Parathyroid adenoma (tissue), 2 donors: ENCODE measurements at regions not wholly inside any gene's neighbourhood (a gene's known extent, or its start where the extent isn't known, plus 50 kb on each side); places are given as distances from the start of the nearest gene placed in this dataset.

Source experiments
- H2AFZ ChIP-seq: fragments of 300-600 bp; sonication (generic); one replicate; pipeline ENCODE4 v1.7.0; 2017; ENCODE audit warnings: antibody characterized with exemption, mild to moderate bottlenecking
- H3K27ac ChIP-seq: fragments of 300-600 bp; sonication (generic); one replicate; pipeline ENCODE4 v1.7.0; 2017
- H3K27me3 ChIP-seq: fragments of 300-600 bp; sonication (generic); one replicate; pipeline ENCODE4 v1.7.0; 2017; ENCODE audit warnings: low read length; ENCODE audit not compliant: control insufficient read depth, insufficient read depth
- H3K36me3 ChIP-seq: fragments of 300-600 bp; sonication (generic); one replicate; pipeline ENCODE4 v1.7.0; 2017; ENCODE audit warnings: low read length; ENCODE audit not compliant: control insufficient read depth, insufficient read depth
- H3K4me1 ChIP-seq: fragments of 300-600 bp; sonication (generic); one replicate; pipeline ENCODE4 v1.7.0; 2017; ENCODE audit warnings: control low read depth
- H3K4me2 ChIP-seq: fragments of 300-600 bp; sonication (generic); one replicate; pipeline ENCODE4 v1.7.0; 2017; ENCODE audit warnings: low read length
- H3K4me3 ChIP-seq: fragments of 300-600 bp; sonication (generic); one replicate; pipeline ENCODE4 v1.7.0; 2017; ENCODE audit warnings: low read depth, low read length
- H3K79me2 ChIP-seq: fragments of 300-600 bp; sonication (generic); one replicate; pipeline ENCODE4 v1.7.0; 2017; ENCODE audit warnings: control low read depth
- H3K9ac ChIP-seq: fragments of 300-600 bp; sonication (generic); one replicate; pipeline ENCODE4 v1.7.0; 2017; ENCODE audit warnings: mild to moderate bottlenecking
- H3K9me3 ChIP-seq: fragments of 300-600 bp; sonication (generic); one replicate; pipeline ENCODE4 v1.7.0; 2017; ENCODE audit warnings: low read length; ENCODE audit not compliant: control insufficient read depth
- TF ChIP-seq, protein P1 (sequence below): fragments of 300-600 bp; sonication (generic); IDR thresholded peaks from one replicate; pipeline ENCODE4 v1.7.0; 2017; ENCODE audit warnings: antibody characterized with exemption, mild to moderate bottlenecking
- donor health status: primary hyperparathyroidism.

DNA sequence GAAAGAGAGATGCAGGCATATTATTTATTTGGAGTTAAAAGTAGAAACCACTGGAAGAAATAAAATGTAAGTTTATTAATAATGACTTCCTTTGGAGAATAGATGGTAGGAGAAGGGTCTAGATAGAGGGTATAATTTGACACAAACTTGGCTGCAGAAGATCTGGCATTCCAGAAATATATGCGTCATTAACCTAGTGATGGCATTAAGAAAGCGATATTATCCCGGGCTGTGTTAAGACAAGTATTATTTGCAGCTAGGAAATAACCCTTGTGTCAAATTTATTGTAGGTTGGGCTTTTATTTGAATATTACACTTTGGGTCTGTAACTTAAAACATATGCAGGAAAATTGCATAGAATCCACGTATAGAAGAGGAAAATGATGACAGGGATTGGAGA, 389.5 kb downstream of the MTX2 start:
- H3K79me2 ChIP-seq = no peaks in the 10 kb centered on the region
- H3K4me2 ChIP-seq = no peak overlapping the region
- H3K36me3 ChIP-seq = no peaks in the 10 kb centered on the region
- no peaks in the 10 kb centered on the region for H3K9me3 ChIP-seq
- TF ChIP-seq, protein P1, sequence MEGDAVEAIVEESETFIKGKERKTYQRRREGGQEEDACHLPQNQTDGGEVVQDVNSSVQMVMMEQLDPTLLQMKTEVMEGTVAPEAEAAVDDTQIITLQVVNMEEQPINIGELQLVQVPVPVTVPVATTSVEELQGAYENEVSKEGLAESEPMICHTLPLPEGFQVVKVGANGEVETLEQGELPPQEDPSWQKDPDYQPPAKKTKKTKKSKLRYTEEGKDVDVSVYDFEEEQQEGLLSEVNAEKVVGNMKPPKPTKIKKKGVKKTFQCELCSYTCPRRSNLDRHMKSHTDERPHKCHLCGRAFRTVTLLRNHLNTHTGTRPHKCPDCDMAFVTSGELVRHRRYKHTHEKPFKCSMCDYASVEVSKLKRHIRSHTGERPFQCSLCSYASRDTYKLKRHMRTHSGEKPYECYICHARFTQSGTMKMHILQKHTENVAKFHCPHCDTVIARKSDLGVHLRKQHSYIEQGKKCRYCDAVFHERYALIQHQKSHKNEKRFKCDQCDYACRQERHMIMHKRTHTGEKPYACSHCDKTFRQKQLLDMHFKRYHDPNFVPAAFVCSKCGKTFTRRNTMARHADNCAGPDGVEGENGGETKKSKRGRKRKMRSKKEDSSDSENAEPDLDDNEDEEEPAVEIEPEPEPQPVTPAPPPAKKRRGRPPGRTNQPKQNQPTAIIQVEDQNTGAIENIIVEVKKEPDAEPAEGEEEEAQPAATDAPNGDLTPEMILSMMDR = no peak
- no peak overlapping the region for H3K9ac ChIP-seq
- H3K27ac ChIP-seq = no peak overlapping the region
- H3K27me3 ChIP-seq = no peaks in the 10 kb centered on the region
- H3K4me3 ChIP-seq = no peak overlapping the region
- no peaks in the 10 kb centered on the region for H3K4me1 ChIP-seq
- no peak overlapping the region for H2AFZ ChIP-seq

DNA sequence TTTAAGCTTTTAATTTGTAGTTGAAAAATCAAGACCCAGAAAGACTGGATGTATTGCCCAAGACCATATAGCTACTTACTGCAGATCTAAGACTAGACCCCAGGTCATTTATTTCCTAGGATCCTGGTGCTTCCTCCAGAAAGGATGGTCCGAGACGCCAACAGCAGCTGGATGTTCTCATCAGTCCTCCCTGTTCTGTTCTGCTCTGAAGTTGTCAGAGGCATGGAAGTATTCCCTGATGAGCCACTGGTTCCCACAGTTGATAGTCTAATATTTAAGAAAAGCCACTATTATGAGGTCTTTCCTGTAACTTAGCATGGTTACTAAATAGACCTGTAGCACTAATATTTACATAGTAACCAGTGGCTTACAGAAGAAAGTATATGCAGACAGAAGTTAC, 393.5 kb downstream of the MTX2 start:
- no peak overlapping the region for H2AFZ ChIP-seq
- TF ChIP-seq, protein P1 = no peak
- no peak overlapping the region for H3K27ac ChIP-seq
- H3K4me1 ChIP-seq = no peaks in the 10 kb centered on the region
- H3K9ac ChIP-seq = no peak overlapping the region
- H3K4me3 ChIP-seq = no peak overlapping the region
- no peaks in the 10 kb centered on the region for H3K27me3 ChIP-seq
- H3K9me3 ChIP-seq = no peaks in the 10 kb centered on the region
- H3K36me3 ChIP-seq = no peaks in the 10 kb centered on the region
- H3K4me2 ChIP-seq = no peak overlapping the region
- H3K79me2 ChIP-seq = no peaks in the 10 kb centered on the region

DNA sequence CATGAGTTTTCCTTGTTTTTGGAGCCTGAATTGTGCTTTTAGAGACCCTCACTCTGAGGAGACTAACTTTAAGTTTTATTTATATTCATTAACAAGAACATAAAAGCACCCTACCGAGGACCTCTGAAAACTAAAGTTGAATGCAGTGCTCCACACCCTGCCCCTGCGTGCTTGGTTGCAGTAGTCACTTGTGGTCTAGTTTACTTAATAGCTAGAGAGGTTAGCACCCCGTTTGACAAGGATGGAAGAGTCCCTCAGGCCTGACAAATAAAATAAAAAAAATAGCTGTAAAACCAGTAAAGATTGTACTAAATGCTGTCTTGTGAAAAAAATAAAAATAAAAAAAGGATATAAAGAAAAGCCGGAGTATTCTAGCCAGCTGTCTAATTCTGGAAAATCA, 395.2 kb downstream of the MTX2 start:
- Histone ChIP-seq H3K79me2 (no peaks in the 10 kb centered on the region), H2AFZ (no peak overlapping the region), H3K27ac (no peak overlapping the region), H3K4me1 (no peaks in the 10 kb centered on the region), H3K4me3 (no peak overlapping the region), H3K9me3 (no peaks in the 10 kb centered on the region), H3K27me3 (no peaks in the 10 kb centered on the region), H3K4me2 (no peak overlapping the region), H3K36me3 (no peaks in the 10 kb centered on the region), H3K9ac (no peak overlapping the region)
- TF ChIP-seq, protein P1 = no peak

DNA sequence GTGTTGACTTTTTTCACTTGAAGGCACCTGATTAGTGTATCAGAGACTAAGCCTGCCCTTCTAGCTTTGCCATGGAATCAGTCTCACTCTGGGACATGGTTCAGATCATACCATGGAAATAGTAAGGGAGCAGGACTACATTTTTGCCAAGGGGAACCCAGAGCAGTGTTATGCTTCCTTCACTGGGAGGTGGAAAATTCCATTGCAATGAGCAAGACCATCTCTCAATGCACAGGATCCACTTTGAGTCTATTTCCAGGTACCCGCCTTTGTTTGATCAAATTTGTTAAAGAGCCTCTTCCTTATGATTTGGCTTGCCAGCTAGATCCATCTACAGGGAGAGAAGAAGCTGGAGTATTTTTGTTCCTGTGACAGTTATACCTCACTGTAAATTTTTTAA, 395.8 kb downstream of the MTX2 start:
- Histone ChIP-seq H3K27ac (no peak overlapping the region), H2AFZ (no peak overlapping the region), H3K79me2 (no peaks in the 10 kb centered on the region), H3K9ac (no peak overlapping the region), H3K27me3 (no peaks in the 10 kb centered on the region), H3K4me3 (no peak overlapping the region), H3K36me3 (no peaks in the 10 kb centered on the region), H3K4me1 (no peaks in the 10 kb centered on the region), H3K4me2 (no peak overlapping the region), H3K9me3 (no peaks in the 10 kb centered on the region)
- TF ChIP-seq, protein P1 = no peak

DNA sequence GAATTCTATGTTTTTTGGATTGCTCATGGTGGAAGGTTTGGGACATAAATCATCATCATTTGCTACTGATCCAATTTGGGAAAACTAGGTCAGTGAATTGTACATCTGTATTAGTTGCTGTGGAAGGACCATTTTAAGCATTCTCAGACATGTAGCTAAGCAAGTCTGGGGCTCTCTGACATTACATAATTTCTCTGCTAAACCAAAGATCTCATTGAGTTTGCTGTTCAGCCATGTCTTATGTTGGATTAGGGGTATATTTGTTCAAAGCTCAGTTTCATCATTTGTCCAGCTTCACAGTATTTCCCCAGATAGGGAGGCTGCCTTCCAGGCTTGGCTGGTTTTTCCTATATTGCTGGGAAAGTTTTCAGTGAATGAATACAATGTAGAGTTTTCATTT, 399.7 kb downstream of the MTX2 start:
- H3K27ac ChIP-seq = no peak overlapping the region
- no peaks in the 10 kb centered on the region for H3K9me3 ChIP-seq
- no peaks in the 10 kb centered on the region for H3K36me3 ChIP-seq
- H3K4me2 ChIP-seq = no peak overlapping the region
- no peaks in the 10 kb centered on the region for H3K79me2 ChIP-seq
- H3K4me3 ChIP-seq = no peak overlapping the region
- TF ChIP-seq, protein P1 = no peak
- H3K27me3 ChIP-seq = no peaks in the 10 kb centered on the region
- no peak overlapping the region for H2AFZ ChIP-seq
- no peak overlapping the region for H3K9ac ChIP-seq
- no peaks in the 10 kb centered on the region for H3K4me1 ChIP-seq
